Omental fat pad (tissue), 3 donors: ENCODE measurements at regions not wholly inside any gene's neighbourhood (a gene's known extent, or its start where the extent isn't known, plus 50 kb on each side); places are given as distances from the start of the nearest gene placed in this dataset.

Source experiments
- ATAC-seq: fragments of 150-250 bp; one replicate; pipeline ENCODE4 v1.9.1; 2016; ENCODE audit warnings: mild to moderate bottlenecking, moderate library complexity; ENCODE audit not compliant: low FRiP score
- DNase-seq: peaks from one replicate; pipeline ENCODE4 v3.0.0-alpha.2; 2019; ENCODE audit warnings: low spot score
- CTCF ChIP-seq, 3 donors: fragments of 450-650 bp; IDR thresholded peaks; one replicate each; pipeline ENCODE4 v1.5.1; 2016 to 2017; ENCODE audit warnings: antibody characterized with exemption in 3 of 3, mild to moderate bottlenecking in 3 of 3, moderate library complexity in 2 of 3

- no peak for TF ChIP-seq CTCF (IDR thresholded peaks at IDR 0.05)
- ATAC-seq (no peak), DNase-seq (no peak)
Measured at GRCh38 chr5:173734716-173735115, 118.3 kb upstream of the BOD1 start.

GRCh38 chr5:173735184-173735583 is 118.7 kb upstream of the BOD1 start:
- DNase-seq (no peak), ATAC-seq (no peak)
- TF ChIP-seq CTCF (IDR thresholded peaks at IDR 0.05) = no peak

- TF ChIP-seq CTCF (IDR thresholded peaks at IDR 0.05) = no peak
- ATAC-seq (no peak), DNase-seq (no peak)
Measured at GRCh38 chr5:173735691-173736090, 119.2 kb upstream of the BOD1 start.

- ATAC-seq (no peak), DNase-seq (no peak)
- no peak for TF ChIP-seq CTCF (IDR thresholded peaks at IDR 0.05)
Measured at GRCh38 chr5:173736374-173736773, 119.9 kb upstream of the BOD1 start.

- ATAC-seq = no peak
- no peak for TF ChIP-seq CTCF (IDR thresholded peaks at IDR 0.05)
- DNase-seq = no peak
Measured at GRCh38 chr5:173736923-173737412, 120.5 kb upstream of the BOD1 start.

- TF ChIP-seq CTCF (IDR thresholded peaks at IDR 0.05) = no peak
- ATAC-seq (no peak), DNase-seq (no peak)
Measured at GRCh38 chr5:173739741-173740140, 123.3 kb upstream of the BOD1 start.

- no peak for TF ChIP-seq CTCF (IDR thresholded peaks at IDR 0.05)
- ATAC-seq (no peak), DNase-seq (no peak)
Measured at GRCh38 chr5:173740400-173740799, 124.0 kb upstream of the BOD1 start.
